ENCODE measurements at regions not wholly inside any gene's neighbourhood (a gene's known extent, or its start where the extent isn't known, plus 50 kb on each side); places are given as distances from the start of the nearest gene placed in this dataset.

DNA sequence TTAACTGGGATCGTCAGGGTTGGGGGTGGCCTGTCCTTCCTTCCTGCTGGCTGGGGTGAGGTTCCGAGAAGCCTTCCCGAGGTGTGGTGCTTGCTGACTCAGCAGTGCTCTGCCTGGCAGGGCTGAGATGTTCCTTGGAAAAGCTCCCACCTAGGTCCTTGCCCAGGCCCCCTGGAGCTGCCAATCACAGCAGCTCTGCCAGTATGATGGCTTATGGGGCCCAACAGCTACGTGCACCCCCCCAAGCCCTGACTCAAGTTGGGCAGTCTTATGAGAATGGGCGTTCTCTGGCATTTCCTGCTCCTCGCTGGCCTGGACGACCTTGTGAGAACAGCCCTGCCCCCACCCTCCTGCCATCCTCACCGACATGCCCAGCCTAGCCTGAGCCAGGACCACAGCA is 292.2 kb upstream of the CRY1 start:
- intact Hi-C loops (cut with DNase I) = no loop called here
- ATAC-seq (no peak), DNase-seq (no peak)
- Histone ChIP-seq H3K27me3 (ENCODE audit: low read depth) (no peaks in the 10 kb centered on the region), H3K27ac (no peak overlapping the region), H3K4me3 (no peak overlapping the region), H3K4me1 (no peaks in the 10 kb centered on the region), H3K9me3 (no peaks in the 10 kb centered on the region), H3K36me3 (no peaks in the 10 kb centered on the region)
- TF ChIP-seq, protein P1, sequence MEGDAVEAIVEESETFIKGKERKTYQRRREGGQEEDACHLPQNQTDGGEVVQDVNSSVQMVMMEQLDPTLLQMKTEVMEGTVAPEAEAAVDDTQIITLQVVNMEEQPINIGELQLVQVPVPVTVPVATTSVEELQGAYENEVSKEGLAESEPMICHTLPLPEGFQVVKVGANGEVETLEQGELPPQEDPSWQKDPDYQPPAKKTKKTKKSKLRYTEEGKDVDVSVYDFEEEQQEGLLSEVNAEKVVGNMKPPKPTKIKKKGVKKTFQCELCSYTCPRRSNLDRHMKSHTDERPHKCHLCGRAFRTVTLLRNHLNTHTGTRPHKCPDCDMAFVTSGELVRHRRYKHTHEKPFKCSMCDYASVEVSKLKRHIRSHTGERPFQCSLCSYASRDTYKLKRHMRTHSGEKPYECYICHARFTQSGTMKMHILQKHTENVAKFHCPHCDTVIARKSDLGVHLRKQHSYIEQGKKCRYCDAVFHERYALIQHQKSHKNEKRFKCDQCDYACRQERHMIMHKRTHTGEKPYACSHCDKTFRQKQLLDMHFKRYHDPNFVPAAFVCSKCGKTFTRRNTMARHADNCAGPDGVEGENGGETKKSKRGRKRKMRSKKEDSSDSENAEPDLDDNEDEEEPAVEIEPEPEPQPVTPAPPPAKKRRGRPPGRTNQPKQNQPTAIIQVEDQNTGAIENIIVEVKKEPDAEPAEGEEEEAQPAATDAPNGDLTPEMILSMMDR (IDR thresholded peaks at IDR 0.05) = no peak

DNA sequence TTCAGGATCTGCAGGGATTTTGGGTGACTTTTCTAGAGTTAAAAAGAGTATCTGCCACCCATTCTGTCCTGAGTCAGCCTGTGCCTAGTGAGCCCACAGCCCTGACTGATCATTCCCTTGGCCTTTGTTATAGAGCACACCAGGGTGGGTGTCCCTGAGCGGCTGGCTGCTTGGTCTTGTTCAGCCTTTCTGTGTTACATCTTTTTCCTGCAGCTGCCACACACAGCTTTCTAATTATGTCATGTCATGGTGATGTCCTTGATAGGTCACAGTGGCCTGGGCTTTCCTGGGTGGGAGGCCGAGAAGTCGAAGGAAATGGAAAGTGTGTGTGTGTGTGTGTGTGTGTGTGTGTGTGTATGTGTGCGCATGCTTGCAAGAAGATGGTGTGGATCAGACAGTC is 293.2 kb upstream of the CRY1 start:
- H3K27me3 ChIP-seq (ENCODE audit: low read depth) = no peaks in the 10 kb centered on the region
- H3K27ac ChIP-seq = no peak overlapping the region
- DNase-seq (no peak), ATAC-seq (no peak)
- no peaks in the 10 kb centered on the region for H3K9me3 ChIP-seq
- TF ChIP-seq, protein P1 (IDR thresholded peaks at IDR 0.05) = no peak
- H3K36me3 ChIP-seq = no peaks in the 10 kb centered on the region
- intact Hi-C loops (cut with DNase I) = no loop called here
- H3K4me3 ChIP-seq = no peak overlapping the region
- no peaks in the 10 kb centered on the region for H3K4me1 ChIP-seq

DNA sequence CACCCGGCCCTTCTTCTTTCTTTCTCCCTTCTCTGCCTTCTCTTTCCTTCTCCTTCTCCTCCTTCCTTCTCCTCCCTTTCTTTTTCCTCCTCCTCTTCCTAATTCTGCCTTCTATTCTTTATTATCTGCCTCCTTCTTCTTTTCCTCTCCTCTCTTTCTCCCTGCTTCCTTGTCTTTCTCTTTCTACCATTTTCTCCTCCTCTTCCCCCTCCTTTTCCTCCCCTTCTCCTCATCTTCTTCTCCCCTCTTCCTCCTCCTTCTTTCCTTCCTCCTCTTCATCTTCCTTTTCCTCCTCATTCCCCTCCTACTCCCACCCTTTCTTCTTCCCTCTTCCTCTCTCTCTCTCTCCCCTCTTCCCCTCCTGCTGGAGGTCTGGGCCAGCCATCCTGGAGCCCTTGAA is 294.9 kb upstream of the CRY1 start:
- ATAC-seq = no peak
- TF ChIP-seq, protein P1 (IDR thresholded peaks at IDR 0.05) = no peak
- no peaks in the 10 kb centered on the region for H3K4me1 ChIP-seq
- DNase-seq = no peak
- no peak overlapping the region for H3K27ac ChIP-seq
- H3K4me3 ChIP-seq = no peak overlapping the region
- intact Hi-C loops (cut with DNase I) = no loop called here
- no peaks in the 10 kb centered on the region for H3K27me3 ChIP-seq (ENCODE audit: low read depth)
- H3K9me3 ChIP-seq = no peaks in the 10 kb centered on the region
- no peaks in the 10 kb centered on the region for H3K36me3 ChIP-seq

DNA sequence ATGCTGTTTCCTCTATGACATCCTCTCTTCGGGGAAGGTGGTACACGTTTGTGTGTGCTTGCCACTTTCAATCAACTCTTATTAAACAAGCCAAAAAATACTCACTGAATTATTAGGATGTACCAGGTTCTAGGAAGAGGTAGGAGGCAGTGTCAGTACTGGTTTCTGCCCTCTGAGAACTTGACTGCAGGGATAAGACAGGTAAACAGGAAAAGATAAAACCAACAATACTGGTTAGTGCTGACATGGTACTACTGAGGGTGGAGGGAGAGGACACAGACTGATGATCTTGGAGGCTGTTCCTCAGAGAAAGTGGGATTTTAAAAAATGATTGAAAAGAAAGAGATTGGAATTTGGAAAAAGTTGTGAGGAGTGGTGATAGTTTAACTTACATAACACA is 295.2 kb upstream of the PWP1 start:
- TF ChIP-seq, protein P1 (IDR thresholded peaks at IDR 0.05) = no peak
- Histone ChIP-seq H3K27me3 (ENCODE audit: low read depth) (no peaks in the 10 kb centered on the region), H3K4me1 (no peaks in the 10 kb centered on the region), H3K9me3 (no peaks in the 10 kb centered on the region), H3K4me3 (no peak overlapping the region), H3K36me3 (no peaks in the 10 kb centered on the region), H3K27ac (no peak overlapping the region)
- ATAC-seq = no peak
- DNase-seq = no peak
- intact Hi-C loops (cut with DNase I) = no loop called here

DNA sequence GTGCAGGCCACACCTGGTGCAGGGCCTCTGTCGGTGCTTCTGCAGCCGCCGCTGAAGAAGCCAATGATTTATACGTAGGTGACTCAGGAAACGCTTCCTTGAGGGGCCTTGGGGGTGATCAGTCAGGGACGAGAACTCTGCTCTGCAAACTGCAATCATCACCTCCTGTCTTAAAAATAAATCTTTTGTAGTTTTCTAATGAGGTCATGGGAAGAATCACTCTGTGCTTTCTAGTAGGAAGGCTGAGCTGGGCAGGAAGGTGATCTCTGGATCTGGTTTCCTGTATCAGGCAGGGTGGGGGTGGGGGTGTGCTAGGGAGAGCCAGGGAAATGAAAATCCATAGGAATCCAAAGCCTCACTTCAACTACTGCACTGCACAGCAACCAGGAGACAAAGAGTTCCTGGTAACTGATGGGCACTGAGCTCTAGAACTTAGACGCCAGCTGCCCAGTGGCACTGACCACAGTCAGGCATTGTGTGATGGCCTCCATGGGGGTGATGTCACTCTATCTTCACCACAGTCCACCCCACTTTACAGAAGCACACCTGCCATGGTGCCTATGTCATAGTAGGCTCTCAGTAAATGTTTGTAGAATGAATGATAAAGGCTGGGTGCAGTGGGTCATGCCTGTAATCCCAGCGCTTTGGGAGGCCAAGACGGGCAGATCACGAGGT is 292.4 kb upstream of the PWP1 start:
- H3K27ac ChIP-seq = no peak overlapping the region
- ATAC-seq (no peak), DNase-seq (no peak)
- H3K4me3 ChIP-seq = no peak overlapping the region
- H3K9me3 ChIP-seq = no peaks in the 10 kb centered on the region
- no peaks in the 10 kb centered on the region for H3K36me3 ChIP-seq
- intact Hi-C loops (cut with DNase I) = no loop called here
- TF ChIP-seq, protein P1 (IDR thresholded peaks at IDR 0.05) = no peak
- H3K4me1 ChIP-seq = no peaks in the 10 kb centered on the region
- no peaks in the 10 kb centered on the region for H3K27me3 ChIP-seq (ENCODE audit: low read depth)
